HG03196 (cell line): ENCODE measurements at regions not wholly inside any gene's neighbourhood (a gene's known extent, or its start where the extent isn't known, plus 50 kb on each side); places are given as distances from the start of the nearest gene placed in this dataset.

ENCODE experiments used
- ATAC-seq: cut with Tn5 transposase; IDR thresholded peaks from one replicate; pipeline ENCODE4 v1.9.1; 2021; ENCODE audit not compliant: unreplicated experiment

DNA sequence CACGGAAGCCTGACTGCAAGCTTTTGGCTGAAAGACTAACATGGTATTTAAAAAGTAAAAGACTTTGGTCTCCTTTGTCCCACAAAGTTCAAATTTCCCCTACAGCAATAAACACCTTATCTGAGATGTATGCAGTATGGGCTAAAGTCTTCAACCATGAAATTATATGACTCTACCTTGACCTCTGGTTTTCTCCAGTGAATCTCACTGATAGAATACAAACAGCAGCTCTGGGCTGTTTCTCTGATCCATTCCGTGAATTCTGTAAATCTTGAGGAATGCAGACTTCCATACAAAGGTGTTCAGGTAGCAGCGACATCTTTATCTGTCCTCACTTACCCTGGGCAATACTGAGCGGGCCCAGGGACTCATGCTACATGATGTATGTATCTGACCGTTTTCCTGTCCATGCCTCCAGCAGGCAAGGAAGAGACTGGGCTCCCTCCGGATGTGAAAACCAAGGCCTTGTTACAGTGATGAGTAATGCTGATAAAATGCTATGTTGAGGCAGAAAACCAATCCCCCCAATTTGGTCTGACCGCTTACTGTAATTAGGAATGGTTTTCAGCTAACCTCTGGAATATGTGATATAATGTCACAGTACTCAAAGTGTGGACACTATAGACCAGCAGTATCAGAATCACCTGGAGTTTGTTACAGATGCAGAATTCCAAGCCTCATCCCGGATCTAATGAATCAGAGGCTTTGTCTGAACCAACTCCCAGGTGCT, 589.8 kb downstream of the HS3ST4 start:
- ATAC-seq = no peak

DNA sequence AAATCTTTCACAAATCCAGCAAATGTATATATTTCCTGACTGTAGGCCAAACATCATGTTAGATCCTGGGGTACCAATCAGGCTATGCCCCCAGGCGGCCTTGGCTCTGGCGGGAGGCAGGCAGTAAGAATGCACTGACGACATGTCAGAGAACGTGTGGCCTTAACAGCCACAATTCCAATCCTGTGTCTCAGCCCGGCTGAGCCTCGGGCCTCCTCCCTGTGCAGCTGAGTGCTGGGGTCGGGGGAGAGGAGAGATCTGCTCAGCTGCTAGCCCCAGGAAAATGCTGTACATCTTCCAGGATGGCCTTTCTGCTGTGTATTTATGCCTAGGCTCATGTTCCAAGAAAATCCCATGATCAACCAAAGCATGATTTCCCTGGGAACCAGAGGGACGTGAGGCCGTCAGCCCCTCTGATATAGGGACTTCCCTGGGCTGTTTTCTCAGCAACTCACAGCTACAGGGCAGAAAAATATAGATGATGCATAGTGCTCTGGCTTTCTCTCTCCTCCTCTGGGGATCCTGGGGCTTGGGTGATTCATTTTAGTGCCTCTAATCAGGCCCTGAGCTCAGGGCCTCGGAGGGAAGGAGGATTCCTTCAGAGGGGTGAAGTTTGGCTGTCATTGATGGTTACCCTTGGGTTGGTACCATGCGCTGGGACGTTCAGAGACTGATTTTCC, 604.0 kb downstream of the HS3ST4 start:
- no peak for ATAC-seq

DNA sequence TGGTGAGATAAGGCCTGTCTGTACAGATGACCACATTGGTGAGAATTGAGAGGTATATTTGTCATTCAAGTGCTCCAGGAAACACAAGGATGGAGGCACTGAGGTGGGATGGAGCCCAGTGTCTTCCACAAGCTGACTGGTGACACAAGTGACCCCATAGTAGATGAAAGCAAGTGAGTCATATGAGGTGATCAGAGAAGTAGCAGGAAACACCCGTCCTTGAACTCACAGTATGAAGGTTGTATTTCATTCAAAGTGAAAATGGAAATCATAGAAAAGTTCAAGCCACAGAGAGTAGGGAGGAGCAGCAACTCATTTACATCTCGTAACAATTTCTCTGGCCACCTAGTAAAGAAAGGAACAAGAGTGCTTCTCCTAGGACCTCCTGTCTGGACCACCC, 609.8 kb downstream of the HS3ST4 start:
- ATAC-seq = no peak

DNA sequence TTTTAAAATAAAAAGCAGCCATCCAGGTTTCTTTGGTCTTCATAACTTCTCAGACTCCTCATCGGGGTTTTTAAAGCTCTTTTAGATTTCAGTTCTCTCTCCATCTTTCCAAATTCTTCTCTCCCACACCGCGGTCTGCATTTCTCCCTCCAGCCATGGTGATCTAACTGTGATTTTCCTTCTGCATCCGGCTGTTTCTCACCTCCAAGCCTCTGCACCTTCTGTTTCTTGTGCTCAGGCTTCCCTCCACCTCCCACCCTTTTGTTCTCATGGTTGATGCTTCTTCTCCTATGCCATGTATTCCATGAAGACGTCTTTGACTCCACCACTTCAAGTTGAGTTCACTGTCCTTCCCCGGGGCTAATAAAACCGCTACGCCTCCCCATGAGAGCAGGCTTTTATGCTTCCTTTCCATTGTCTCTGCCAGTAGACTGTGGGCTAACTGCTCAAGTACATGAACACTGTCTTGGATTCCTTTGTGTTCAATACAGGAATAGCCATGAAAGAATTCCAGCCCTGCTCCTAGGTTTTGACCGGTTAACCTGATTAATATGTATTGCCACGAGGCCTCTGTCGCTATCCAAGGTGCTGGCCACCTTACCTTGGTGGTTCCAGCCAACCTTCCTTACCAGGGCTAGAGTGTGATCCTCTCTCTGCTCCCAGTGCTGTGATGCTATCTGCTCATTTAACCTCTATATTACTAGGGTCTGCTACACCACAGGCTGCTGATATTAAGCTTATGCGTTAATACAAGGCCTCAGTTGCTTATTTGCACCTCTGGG, 625.1 kb downstream of the HS3ST4 start:
- ATAC-seq = no peak

DNA sequence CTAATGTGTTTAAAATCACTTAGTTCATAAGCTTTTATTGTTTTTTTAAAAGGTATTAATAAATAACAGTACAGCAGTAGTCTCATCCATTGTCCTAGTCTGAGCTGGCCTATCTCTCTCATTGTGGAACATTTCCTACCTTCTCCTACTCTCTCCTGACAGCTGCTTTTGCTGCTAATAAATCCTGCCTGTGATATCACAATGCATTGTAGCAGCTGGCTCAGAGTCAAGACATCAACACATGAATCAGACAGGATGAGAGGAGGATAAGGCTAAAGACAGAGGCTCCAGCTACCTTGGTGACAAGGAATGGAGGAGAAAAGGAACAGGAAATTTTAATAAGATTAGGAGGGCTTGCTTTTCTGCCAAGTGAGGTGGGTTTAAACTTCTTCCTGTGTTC, 626.1 kb downstream of the HS3ST4 start:
- ATAC-seq = no peak

DNA sequence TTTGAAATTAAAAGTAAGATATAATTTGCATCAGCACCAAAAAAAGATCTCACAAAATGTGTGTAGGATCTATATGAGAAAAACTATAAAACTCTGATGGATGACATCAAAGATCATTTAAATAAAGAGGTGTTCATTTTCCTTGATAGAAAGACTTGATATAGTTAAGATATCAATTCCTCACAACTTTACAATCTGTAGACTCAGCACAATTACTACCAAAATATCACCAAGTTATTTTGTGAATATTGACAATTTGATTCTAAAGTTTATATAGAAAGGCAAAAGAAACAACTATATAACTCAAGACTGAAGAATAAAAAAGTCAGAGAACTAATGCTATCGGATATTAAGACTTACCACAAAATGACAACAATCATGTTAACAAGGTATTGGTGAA, 638.9 kb downstream of the HS3ST4 start:
- ATAC-seq = no peak

DNA sequence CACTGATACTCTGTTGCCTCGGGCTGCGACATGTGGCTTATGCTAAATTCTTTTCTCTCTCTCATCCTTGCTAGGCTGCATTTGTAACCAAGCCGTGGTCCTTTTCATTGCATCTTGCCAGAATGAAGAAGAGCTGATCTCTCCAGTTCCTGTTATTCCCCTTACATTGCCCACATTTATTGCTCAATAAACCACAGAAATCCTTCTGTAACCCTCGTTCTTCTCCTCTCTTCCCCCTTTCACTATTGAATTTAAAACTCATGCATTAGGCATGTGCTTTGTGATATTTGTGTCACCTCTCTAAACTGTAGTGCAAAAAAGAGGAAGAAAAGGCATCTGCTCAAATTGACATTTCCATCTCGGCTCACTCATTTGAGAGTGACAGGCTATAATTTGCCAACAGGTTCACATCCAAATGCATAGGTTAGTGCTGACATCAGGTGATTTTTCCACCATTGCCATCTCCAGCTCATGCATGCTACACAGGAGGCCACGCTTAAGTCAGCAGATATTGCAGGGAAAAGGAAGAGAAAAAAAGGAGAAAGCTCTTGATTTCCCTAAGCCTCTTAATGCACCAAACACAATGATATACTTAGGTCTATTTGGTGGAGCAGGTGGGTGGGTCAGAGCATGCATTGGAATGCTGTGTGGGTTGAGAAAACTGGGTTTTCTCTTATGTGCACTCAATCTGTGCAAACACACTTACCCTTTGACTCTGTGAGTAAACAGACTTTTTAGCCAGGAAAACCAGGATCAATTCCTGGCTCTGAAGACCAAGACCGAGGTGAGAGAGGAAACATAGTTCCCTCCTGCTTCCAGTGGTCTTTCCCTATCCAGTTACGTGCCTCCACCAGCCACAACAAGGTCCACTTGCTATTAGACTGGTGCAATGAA, 642.7 kb downstream of the HS3ST4 start:
- ATAC-seq = no peak

DNA sequence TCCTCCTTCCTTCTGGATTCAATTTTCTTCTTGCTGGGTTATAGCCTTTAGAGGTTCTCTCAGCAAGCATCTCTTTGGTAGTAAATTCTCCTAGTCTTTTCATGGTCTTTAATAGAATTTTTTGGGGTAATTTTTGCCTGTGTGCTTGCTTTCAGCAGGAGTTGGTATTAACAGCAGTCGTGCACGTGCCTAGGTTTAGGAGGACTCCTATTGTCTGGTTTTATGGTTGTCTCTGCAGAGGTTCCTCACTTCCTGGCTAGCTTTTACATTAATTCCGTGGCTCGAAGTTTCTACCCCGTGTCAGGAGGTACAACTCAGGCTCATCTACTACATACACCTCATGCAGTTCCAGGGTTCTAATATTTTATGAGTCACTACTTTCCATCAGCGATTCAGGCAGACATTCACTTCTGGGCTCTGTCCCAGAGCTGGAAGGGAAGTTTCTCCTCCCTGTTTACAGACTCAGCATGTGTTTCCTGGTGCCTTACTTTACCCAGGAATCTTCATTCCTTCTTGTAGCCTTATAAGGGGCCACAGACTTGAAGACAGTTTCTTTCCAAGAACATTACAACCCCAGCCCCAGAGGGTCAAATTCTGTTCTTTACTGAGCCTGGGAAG, 643.6 kb downstream of the HS3ST4 start:
- ATAC-seq = no peak

DNA sequence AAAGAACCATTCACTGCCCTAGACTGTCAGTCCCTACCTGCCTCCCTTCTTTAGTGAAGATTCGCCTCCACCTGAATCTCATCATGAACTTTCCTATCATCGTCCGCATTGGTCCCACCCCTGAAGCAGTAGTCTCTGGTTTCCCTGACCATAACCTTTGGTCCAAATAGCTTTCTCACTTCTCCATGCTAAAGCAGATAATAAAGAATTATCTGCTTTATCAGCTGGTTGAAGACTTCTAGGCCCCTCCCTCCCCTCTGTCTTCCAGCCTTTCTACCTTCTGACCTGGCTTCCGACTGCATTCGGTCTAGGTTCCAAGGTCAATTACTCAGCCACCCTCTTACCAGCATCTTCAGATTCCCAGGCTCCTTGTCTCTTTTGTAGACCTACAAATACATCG, 650.9 kb downstream of the HS3ST4 start:
- ATAC-seq = no peak

DNA sequence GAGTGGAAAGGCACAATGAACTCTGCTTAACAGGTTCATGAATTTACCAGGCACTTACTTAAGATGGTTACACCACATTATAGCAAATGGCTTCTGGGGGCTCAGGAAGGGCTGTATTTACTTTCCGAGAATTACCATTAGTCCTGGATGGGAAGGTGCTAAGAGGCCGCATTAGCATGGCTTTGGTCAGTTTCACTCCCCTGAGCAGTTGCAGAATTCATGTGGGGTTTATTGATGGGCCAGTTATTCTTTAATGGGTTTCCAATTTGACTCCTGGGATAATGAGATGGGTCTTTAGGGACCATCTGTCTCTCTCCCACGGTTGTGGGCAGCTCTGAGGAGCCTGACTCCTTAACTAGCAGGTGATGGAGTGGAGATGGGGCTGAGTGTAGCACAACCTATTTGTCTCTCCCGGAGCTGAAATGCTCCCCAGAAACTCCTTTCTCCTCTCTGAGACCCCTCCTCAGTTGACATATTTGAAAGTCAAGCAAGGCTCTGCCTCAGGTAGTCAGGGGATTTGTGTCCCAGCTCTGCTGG, 652.5 kb downstream of the HS3ST4 start:
- no peak for ATAC-seq

DNA sequence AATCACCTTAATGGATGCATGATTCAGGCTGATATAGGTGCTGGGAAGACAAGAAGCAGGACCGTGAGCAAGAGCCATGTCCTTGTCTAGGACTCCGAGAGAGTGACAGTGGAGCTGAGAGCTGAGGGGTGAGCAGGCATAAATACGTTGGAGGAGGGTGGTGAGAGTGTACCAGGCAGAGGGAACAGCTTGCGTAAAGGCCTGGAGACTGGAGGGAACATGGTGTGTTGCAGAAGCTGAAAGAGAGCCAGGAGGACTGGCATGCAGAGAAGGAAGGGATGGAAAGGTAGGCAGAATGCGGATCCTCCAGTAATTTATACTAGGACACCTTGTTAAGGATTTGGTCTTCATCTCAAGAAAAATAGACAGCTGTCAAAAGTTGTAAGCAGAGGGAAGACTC, 653.2 kb downstream of the HS3ST4 start:
- ATAC-seq = no peak

DNA sequence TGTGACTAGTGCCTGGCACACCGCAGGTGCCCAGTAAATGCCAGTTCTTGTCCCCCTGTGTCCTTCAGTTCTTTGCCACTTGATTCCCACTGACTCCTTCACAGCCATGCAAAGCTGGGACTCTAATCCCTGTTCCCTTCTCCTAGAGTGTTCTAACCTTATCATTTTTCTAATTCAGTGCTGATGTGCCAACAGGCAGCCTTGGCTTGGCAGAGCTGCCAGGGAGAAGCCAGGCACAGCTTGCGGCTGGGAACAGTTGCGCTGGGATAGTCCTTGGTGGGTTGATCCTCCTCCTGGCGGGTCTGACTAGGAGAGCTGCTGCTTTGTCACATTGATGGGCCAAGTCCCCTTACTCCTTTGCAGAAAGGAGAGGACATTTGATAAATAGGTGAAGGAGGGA, 654.2 kb downstream of the HS3ST4 start:
- ATAC-seq = no peak

DNA sequence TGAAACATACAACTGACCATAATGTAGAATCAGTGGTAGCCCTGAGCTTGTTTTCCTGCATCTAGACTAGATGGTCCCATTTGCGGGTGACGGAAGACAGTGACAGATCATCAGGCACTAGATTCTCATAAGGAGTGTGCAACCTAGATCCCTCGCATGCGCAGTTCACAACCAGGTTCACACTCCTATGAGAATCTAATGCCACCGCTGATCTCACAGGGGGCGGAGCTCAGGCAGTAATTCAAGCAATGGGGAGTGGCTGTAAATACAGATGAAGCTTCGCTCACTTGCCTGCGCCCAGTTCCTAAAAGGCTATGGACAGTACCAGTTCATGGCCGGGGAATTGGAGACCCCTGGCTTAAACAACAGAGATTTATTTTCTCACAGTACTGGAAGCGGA, 656.3 kb downstream of the HS3ST4 start:
- no peak for ATAC-seq

DNA sequence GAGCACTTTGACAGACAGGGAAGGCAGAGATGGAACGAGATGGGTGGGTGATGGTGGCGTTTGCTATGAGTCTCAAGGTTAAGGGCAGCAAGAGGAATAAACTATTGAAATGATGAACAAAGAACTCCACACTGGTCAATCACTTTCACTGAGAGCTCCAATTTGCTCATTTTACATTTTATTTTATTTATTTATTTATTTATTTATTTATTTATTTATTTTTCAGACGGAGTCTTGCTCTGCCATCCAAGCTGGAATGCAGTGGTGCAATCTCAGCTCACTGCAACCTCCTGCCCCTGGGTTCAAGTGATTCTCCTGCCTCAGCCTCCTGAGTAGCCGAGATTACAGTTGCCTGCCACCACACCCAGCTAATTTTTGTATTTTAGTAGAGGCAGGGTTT, 669.1 kb downstream of the HS3ST4 start:
- no peak for ATAC-seq

DNA sequence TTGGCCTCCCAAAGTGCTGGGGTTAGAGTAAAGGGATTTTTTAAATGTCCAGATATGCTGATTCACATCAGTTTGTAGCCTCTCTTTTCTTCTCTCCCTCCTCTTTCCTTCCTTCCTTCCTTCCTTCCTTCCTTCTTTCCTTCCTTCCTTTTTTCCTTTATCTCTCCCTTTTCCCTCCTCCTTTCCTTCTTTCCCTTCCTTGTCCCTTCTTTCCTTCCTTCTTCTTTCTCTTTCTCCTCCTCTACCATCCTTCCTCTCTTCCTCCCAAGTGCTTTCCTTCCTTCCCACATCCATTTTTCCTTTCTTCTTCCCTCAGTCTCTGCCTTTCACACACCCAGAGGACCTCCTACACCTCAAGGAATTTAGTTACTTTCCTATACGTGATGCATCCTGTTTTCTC, 671.8 kb downstream of the HS3ST4 start:
- ATAC-seq = no peak

DNA sequence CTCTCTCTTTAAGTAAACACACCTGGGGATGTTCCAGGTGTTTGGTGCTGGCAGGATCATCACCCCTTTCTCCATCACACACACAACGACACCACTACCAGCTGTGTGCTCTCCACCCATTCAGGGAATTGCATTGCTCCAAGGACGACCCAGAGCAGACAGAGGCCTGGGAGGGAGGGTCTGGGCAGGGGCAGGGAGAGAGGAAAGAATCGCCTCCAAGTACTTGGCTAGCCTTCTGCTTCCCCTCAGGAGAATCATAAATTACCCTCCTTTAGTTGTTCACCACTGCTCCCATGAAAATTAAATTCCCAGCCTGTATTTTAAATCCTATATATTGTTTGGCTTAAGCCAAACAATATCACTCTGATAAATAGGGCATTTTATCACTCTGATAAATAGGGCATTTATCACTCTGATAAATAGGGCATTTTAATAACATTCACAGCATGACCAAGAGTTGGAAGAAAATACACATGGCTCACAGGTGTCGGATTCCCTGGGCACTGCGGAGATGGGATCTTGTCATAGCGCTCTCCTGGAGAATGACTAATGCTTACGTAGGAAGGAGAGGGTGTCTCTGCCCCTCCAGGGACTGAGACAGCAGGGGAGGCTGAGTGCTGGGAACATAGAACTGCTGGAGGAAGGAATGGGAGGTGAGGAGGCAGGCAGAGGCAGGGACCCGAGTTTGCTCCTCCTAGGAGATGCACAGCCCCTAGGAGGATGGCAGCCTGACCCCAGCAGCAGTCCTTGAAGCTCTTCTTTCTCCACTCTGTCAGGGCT, 673.6 kb downstream of the HS3ST4 start:
- ATAC-seq = no peak

DNA sequence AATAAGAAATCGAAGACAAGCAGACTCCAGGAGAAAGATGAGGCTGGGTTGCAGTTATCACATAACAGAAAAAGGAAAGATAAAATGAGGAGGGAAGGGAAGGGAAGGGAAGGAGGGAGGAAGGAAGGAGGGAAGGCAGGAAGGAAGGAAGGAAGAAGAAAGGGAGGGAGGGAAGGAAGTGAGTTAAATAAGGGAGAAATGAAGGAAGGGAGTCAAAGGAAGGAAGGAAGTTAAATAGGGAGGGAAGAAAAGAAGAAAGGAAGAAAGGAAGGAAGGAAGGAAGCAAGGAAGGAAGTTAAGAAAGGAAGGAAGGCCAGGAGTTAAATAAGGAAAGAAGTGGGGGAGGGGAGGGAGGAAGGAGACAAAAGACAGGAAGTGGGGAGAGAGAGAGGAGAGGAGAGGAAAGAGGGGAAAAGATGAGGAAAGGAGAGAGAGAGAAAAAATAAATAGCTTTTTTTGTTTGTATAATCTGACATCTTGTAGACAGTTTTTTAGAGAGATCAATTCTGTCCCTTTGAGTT, 679.6 kb downstream of the HS3ST4 start:
- no peak for ATAC-seq

DNA sequence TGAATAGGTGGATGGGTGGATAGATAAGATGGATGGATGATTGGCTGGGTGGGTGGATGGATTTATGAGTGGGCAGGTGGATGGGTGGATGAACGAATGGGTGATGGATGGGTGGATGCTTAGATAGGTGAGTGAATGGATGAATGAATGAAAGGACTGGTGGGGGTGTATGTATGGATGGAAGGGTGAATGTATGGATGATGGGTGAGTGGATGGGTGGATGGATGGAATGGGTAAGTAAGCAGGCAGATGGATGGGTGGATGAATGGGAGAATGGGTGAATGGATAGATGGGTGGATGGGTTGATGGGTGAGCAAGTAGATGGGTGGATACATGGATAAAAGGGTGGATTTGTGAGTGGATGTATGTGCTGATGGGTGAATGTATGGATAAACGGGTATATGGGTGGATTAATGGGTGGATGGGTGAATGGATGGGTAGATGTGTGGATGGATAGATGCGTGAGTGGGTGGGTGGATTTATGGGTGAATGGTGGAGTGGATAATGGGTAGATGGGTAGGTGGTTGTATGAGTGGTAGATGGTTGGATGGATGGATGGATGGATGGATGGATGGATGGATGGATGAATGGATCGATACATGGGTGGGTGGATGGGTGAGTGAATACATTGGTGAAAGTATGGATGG, 682.6 kb downstream of the HS3ST4 start:
- no peak for ATAC-seq

DNA sequence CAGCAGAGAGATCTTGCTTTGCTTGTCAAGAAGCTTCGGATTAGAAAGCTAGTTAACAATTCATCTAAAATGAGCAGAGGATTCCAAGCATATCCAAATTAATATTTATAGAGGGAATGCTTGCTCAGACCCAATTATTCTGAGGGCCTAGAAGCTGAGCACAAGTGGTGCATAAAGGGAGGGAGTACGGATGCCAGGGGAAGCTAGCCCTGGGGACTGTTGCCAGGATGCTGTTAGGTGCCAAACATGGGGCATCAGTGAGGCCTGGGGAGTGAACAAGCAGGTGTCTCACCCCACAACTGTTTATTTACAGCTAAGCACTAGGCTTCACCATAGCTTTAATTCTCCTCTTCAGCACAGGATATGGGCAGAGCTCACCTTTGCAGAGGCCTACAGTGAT, 684.1 kb upstream of the C16orf82 start:
- no peak for ATAC-seq
